HCT116 (cell line): ENCODE measurements at regions not wholly inside any gene's neighbourhood (a gene's known extent, or its start where the extent isn't known, plus 50 kb on each side); places are given as distances from the start of the nearest gene placed in this dataset.

Experiments
- ATAC-seq: fragments of 200-7000 bp; cut with Tn5 transposase; 2 replicates; pipeline ENCODE4 v1.9.1; 2020; ENCODE audit warnings: mild to moderate bottlenecking, moderate library complexity
- BruUV-seq: library from RNA; stranded (reverse); fragments of 400-500 nt; replicated peaks from 2 replicates; lab custom pipeline; 2021; lab: Mats Ljungman, UMichigan
- CTCF ChIA-PET: fragments of 300-600 bp; sonication (Branson Sonifier 250); formaldehyde crosslinking; loops from one replicate; lab custom pipeline; 2021; ENCODE audit warnings: antibody characterized with exemption; lab: Charles Lee
- POLR2A ChIA-PET: fragments of 300-600, 350-600 bp; sonication (Branson Sonifier 250); formaldehyde crosslinking; loops from one replicate; lab custom pipeline; 2021; ENCODE audit warnings: antibody characterized with exemption; lab: Charles Lee
- RAD21 ChIA-PET, 2 experiments: fragments of 300-600 bp; sonication (Branson Sonifier 250); formaldehyde crosslinking; loops; one replicate each; lab custom pipeline; 2023; ENCODE audit warnings: low total read pairs in 2 of 2; ENCODE audit not compliant: uncharacterized antibody in 2 of 2, unreplicated experiment in 2 of 2, low non-redundant PET in 1 of 2; lab: Charles Lee
- DNase-seq: peaks from one replicate; pipeline ENCODE4 v3.0.0-alpha.2; 2010; ENCODE audit warnings: low read depth, low spot score
- H2AFZ ChIP-seq: fragments of 200-600 bp; shearing (Covaris generic), sonication (generic); 2 replicates; pipeline ENCODE4 v1.6.1; 2017; ENCODE audit warnings: low read depth, mixed run types, mixed read lengths, antibody characterized with exemption, low read length; ENCODE audit not compliant: poor library complexity, severe bottlenecking
- H3K27ac ChIP-seq: 2 replicates; pipeline ENCODE4 v1.5.1; 2012; ENCODE audit warnings: low read depth, low read length
- H3K27me3 ChIP-seq: fragments of 200-600 bp; sonication (generic); 2 replicates; pipeline ENCODE4 v1.6.1; 2016; ENCODE audit warnings: mixed run types, low read length, mixed read lengths; ENCODE audit not compliant: insufficient read depth
- H3K36me3 ChIP-seq, 2 experiments: fragments of 200-500 bp in 1 of 2; fragments of 200-600 bp in 1 of 2; sonication (Bioruptor generic) in 1 of 2; sonication (generic) in 1 of 2; 2 replicates each; pipeline versions ENCODE4 v1.5.1 to v1.6.1; 2014 to 2016; ENCODE audit warnings: low read length in 2 of 2, inconsistent platforms in 1 of 2, mixed read lengths in 1 of 2, mixed run types in 1 of 2; ENCODE audit not compliant: insufficient read depth in 2 of 2, control insufficient read depth in 1 of 2
- H3K4me1 ChIP-seq, 2 experiments: fragments of 200-600 bp in 1 of 2; sonication (generic) in 1 of 2; 2 replicates each; pipeline versions ENCODE4 v1.5.1 to v1.6.1; 2012 to 2017; ENCODE audit warnings: low read length in 2 of 2, inconsistent platforms in 1 of 2, mild to moderate bottlenecking in 1 of 2, mixed read lengths in 1 of 2, mixed run types in 1 of 2, moderate library complexity in 1 of 2; ENCODE audit not compliant: insufficient read depth in 2 of 2, control insufficient read depth in 1 of 2
- H3K4me2 ChIP-seq: fragments of 200-600 bp; sonication (generic); 2 replicates; pipeline ENCODE4 v1.6.1; 2017; ENCODE audit warnings: mixed run types, low read length, mixed read lengths
- H3K4me3 ChIP-seq, 2 experiments: fragments of 200-600 bp in 1 of 2; sonication (generic) in 1 of 2; replicated peaks in 1 of 2; 2 replicates each; pipeline ENCODE4 v1.5.1; 2011 to 2016; ENCODE audit warnings: low read length in 2 of 2, control low read depth in 1 of 2, low read depth in 1 of 2, mild to moderate bottlenecking in 1 of 2, mixed read lengths in 1 of 2, mixed run types in 1 of 2
- H3K79me2 ChIP-seq: fragments of 200-600 bp; sonication (generic); 2 replicates; pipeline ENCODE4 v1.6.1; 2017; ENCODE audit warnings: mild to moderate bottlenecking, mixed run types, low read length, moderate library complexity, mixed read lengths; ENCODE audit not compliant: insufficient read depth
- H3K9ac ChIP-seq: fragments of 200-600 bp; sonication (generic); 2 replicates; pipeline ENCODE4 v1.6.1; 2016; ENCODE audit warnings: low read length, mixed read lengths
- H3K9me2 ChIP-seq: fragments of 200-600 bp; sonication (generic), shearing (Covaris generic); 2 replicates; pipeline ENCODE4 v1.6.1; 2017; ENCODE audit warnings: mixed run types, mild to moderate bottlenecking, moderate library complexity; ENCODE audit not compliant: insufficient read depth
- H3K9me3 ChIP-seq, 2 experiments: fragments of 200-500 bp in 1 of 2; fragments of 200-600 bp in 1 of 2; sonication (Bioruptor generic) in 1 of 2; sonication (generic) in 1 of 2; 2 replicates each; pipeline ENCODE4 v1.6.1; 2014 to 2017; ENCODE audit warnings: low read length in 2 of 2, mixed read lengths in 2 of 2, inconsistent platforms in 1 of 2, low read depth in 1 of 2, mild to moderate bottlenecking in 1 of 2, mixed run types in 1 of 2, moderate library complexity in 1 of 2; ENCODE audit not compliant: control insufficient read depth in 1 of 2, insufficient read depth in 1 of 2
- H4K20me1 ChIP-seq: fragments of 200-600 bp; sonication (generic), shearing (Covaris generic); 2 replicates; pipeline ENCODE4 v1.6.1; 2017; ENCODE audit warnings: mixed run types, mild to moderate bottlenecking, moderate library complexity; ENCODE audit not compliant: insufficient read depth
- CEBPB ChIP-seq: IDR thresholded peaks from 2 replicates; pipeline ENCODE4 v1.6.1; 2012; ENCODE audit warnings: low read depth
- TCF7L2 ChIP-seq: IDR thresholded peaks from 2 replicates; pipeline ENCODE4 v1.7.0; 2011; ENCODE audit warnings: borderline replicate concordance, inconsistent platforms; ENCODE audit not compliant: insufficient read depth, insufficient read length; ENCODE audit errors: extremely low read depth
- intact Hi-C: fragments of 100-400 bp; cut with micrococcal nuclease; formaldehyde crosslinking; loops from 2 replicates; pipeline ENCODE4 v1.10.0; 2022
- TF ChIP-seq, protein P1 (sequence below): IDR thresholded peaks from 2 replicates; pipeline ENCODE4 v1.6.1; 2012
- TF ChIP-seq, protein P2 (sequence below): IDR thresholded peaks from 2 replicates; pipeline ENCODE4 v1.6.1; 2011; ENCODE audit warnings: mild to moderate bottlenecking, low read length, moderate library complexity; ENCODE audit not compliant: insufficient replicate concordance; ENCODE audit errors: extremely low read depth

DNA sequence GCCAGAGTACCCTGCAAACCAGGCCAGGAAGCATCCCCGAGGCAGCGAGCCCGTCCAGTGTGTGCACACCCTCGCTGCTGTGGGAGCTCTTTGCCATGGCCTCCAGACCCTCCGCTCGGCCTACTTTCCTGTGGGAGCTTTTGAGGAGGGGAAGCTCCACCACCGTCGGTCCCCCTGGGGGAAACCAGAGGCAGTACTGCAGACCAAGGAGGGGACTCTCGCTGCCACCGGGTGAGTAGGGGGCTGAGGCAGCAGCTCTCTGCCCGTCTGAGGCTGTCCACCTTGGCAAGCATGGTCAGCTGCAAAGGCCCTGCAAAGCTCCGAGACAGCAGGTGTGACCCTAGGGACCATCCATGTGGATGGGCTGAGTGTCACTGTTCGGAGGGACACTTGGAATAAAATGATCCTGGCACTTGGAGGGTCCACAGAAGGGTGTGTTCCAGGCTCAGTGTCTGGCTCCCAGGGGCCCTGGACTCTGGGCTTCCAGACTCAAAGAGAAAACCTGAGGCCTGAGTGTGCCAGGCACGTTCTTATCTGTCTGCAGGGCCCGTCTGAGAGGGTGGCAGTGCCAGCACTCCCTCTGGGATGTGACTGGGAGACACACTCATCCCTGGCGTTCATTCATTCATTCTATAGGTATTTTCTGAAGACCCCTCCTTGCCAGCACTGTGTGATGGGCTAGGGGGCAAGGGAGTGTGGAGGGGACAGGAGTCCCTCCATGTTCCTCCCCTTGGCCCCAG lies 282.8 kb upstream of the HS6ST1 start:
- CTCF ChIA-PET, result no interaction called here
- Histone ChIP-seq H3K4me2 (no peak overlapping the region), H2AFZ (no peak overlapping the region), H3K4me1 (no peaks in the 10 kb centered on the region), H3K36me3 (no peaks in the 10 kb centered on the region), H3K27me3 (no peaks in the 10 kb centered on the region), H3K4me3 (no peak overlapping the region), H3K9me3 (no peaks in the 10 kb centered on the region), H3K79me2 (no peaks in the 10 kb centered on the region), H3K27ac (no peak overlapping the region), H4K20me1 (no peaks in the 10 kb centered on the region), H3K9ac (no peak overlapping the region), H3K9me2 (no peaks in the 10 kb centered on the region)
- BruUV-seq, result no TSS peak
- POLR2A ChIA-PET, result no interaction called here
- DNase-seq (no peak), ATAC-seq (no peak)
- TF ChIP-seq, protein P1, sequence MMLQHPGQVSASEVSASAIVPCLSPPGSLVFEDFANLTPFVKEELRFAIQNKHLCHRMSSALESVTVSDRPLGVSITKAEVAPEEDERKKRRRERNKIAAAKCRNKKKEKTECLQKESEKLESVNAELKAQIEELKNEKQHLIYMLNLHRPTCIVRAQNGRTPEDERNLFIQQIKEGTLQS, result no peak
- TF ChIP-seq CEBPB (no peak), TCF7L2 (no peak)
- TF ChIP-seq, protein P2, sequence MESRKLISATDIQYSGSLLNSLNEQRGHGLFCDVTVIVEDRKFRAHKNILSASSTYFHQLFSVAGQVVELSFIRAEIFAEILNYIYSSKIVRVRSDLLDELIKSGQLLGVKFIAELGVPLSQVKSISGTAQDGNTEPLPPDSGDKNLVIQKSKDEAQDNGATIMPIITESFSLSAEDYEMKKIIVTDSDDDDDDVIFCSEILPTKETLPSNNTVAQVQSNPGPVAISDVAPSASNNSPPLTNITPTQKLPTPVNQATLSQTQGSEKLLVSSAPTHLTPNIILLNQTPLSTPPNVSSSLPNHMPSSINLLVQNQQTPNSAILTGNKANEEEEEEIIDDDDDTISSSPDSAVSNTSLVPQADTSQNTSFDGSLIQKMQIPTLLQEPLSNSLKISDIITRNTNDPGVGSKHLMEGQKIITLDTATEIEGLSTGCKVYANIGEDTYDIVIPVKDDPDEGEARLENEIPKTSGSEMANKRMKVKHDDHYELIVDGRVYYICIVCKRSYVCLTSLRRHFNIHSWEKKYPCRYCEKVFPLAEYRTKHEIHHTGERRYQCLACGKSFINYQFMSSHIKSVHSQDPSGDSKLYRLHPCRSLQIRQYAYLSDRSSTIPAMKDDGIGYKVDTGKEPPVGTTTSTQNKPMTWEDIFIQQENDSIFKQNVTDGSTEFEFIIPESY, result no peak
- RAD21 ChIA-PET, result interaction anchor here (0.6 to 0.7 kb wide), 2 partner anchors 135 to 144 kb away, joined by 3 to 4 read pairs; no protein-coding TSS in a partner anchor
- intact Hi-C loops, result no loop called here
